ENCODE measurements at regions not wholly inside any gene's neighbourhood (a gene's known extent, or its start where the extent isn't known, plus 50 kb on each side); places are given as distances from the start of the nearest gene placed in this dataset.

GRCh38 chr6:137434640-137435039 lies 59.6 kb downstream of the OLIG3 start:
- no peak for DNase-seq (ENCODE audit: low read depth)

GRCh38 chr6:137432054-137432611 lies 62.1 kb downstream of the OLIG3 start:
- DNase-seq (ENCODE audit: low read depth) = no peak

GRCh38 chr6:137430954-137431353 lies 63.2 kb downstream of the OLIG3 start:
- DNase-seq (ENCODE audit: low read depth) = no peak

- DNase-seq (ENCODE audit: low read depth) = no peak
Observed at GRCh38 chr6:137427656-137428290, 66.4 kb downstream of the OLIG3 start.

GRCh38 chr6:137426007-137426689 lies 68.0 kb downstream of the OLIG3 start:
- no peak for DNase-seq (ENCODE audit: low read depth)

- DNase-seq (ENCODE audit: low read depth) = no peak
Observed at GRCh38 chr6:137424251-137424650, 69.9 kb downstream of the OLIG3 start.

GRCh38 chr6:137423451-137424168 lies 70.6 kb downstream of the OLIG3 start:
- no peak for DNase-seq (ENCODE audit: low read depth)

GRCh38 chr6:137417396-137417795 lies 76.8 kb downstream of the OLIG3 start:
- peak; percentile 15 for DNase-seq (ENCODE audit: low read depth)

- peak; percentile 6 for DNase-seq (ENCODE audit: low read depth)
Observed at GRCh38 chr6:137416376-137417109, 77.7 kb downstream of the OLIG3 start.

- no peak for DNase-seq (ENCODE audit: low read depth)
Observed at GRCh38 chr6:137415834-137416190, 78.4 kb downstream of the OLIG3 start.

GRCh38 chr6:137415127-137415833 lies 78.9 kb downstream of the OLIG3 start:
- peak; percentile 70 for DNase-seq (ENCODE audit: low read depth)

GRCh38 chr6:137414599-137414998 lies 79.6 kb downstream of the OLIG3 start:
- DNase-seq (ENCODE audit: low read depth) = no peak

- DNase-seq (ENCODE audit: low read depth) = no peak
Observed at GRCh38 chr6:137413482-137413881, 80.7 kb downstream of the OLIG3 start.

GRCh38 chr6:137412562-137412961 lies 81.6 kb downstream of the OLIG3 start:
- DNase-seq (ENCODE audit: low read depth) = no peak

GRCh38 chr6:137409266-137409777 lies 84.9 kb downstream of the OLIG3 start:
- DNase-seq (ENCODE audit: low read depth) = no peak

GRCh38 chr6:137407816-137408215 lies 86.4 kb downstream of the OLIG3 start:
- no peak for DNase-seq (ENCODE audit: low read depth)

- DNase-seq (ENCODE audit: low read depth) = no peak
Observed at GRCh38 chr6:137405806-137406205, 88.4 kb downstream of the OLIG3 start.

- DNase-seq (ENCODE audit: low read depth) = no peak
Observed at GRCh38 chr6:137403855-137404254, 90.3 kb downstream of the OLIG3 start.

- DNase-seq (ENCODE audit: low read depth) = no peak
Observed at GRCh38 chr6:137403443-137403842, 90.8 kb downstream of the OLIG3 start.

- no peak for DNase-seq (ENCODE audit: low read depth)
Observed at GRCh38 chr6:137402143-137402680, 92.0 kb downstream of the OLIG3 start.

GRCh38 chr6:137401088-137401487 lies 93.1 kb downstream of the OLIG3 start:
- DNase-seq (ENCODE audit: low read depth) = no peak
